Activated T-cell treated with anti-CD3 and anti-CD28 coated beads, Interleukin-2, amount 50 U/mL, for 24 hours (primary cell): ENCODE measurements at regions not wholly inside any gene's neighbourhood (a gene's known extent, or its start where the extent isn't known, plus 50 kb on each side); places are given as distances from the start of the nearest gene placed in this dataset.

ENCODE experiments used
- DNase-seq: peaks from one replicate; pipeline ENCODE4 v3.0.0-alpha.2; 2020
- H3K27ac Mint-ChIP-seq: 2 replicates; pipeline ENCODE4 v1.8.0; 2020; ENCODE audit warnings: mild to moderate bottlenecking, mixed read lengths
- H3K27me3 Mint-ChIP-seq: 2 replicates; pipeline ENCODE4 v1.8.0; 2020; ENCODE audit warnings: mixed read lengths
- H3K36me3 Mint-ChIP-seq: 2 replicates; pipeline ENCODE4 v1.8.0; 2020; ENCODE audit warnings: low read depth, mixed read lengths
- H3K4me1 Mint-ChIP-seq: 2 replicates; pipeline ENCODE4 v1.8.0; 2020; ENCODE audit warnings: low read depth, mixed read lengths
- H3K4me3 Mint-ChIP-seq: 2 replicates; pipeline ENCODE4 v1.8.0; 2020; ENCODE audit warnings: mild to moderate bottlenecking, moderate library complexity, mixed read lengths
- H3K9me3 Mint-ChIP-seq: 2 replicates; pipeline ENCODE4 v1.8.0; 2020; ENCODE audit warnings: mixed read lengths

- no peak overlapping the region for H3K27ac Mint-ChIP-seq
- peaks cover 13% of the 10 kb centered on the region for H3K9me3 Mint-ChIP-seq
- H3K27me3 Mint-ChIP-seq, result peaks cover 3% of the 10 kb centered on the region
- H3K4me3 Mint-ChIP-seq, result no peak overlapping the region
- no peaks in the 10 kb centered on the region for H3K36me3 Mint-ChIP-seq
- H3K4me1 Mint-ChIP-seq, result no peaks in the 10 kb centered on the region
- no peak for DNase-seq
Observed at GRCh38 chr16:49161191-49161590, 120.4 kb downstream of the CBLN1 start.

GRCh38 chr16:49158029-49158642 is 123.5 kb downstream of the CBLN1 start:
- no peak for DNase-seq
- Mint-ChIP-seq H3K9me3 (peaks cover 24% of the 10 kb centered on the region), H3K4me1 (no peaks in the 10 kb centered on the region), H3K36me3 (no peaks in the 10 kb centered on the region), H3K4me3 (no peak overlapping the region), H3K27me3 (peaks cover 3% of the 10 kb centered on the region), H3K27ac (no peak overlapping the region)

DNA sequence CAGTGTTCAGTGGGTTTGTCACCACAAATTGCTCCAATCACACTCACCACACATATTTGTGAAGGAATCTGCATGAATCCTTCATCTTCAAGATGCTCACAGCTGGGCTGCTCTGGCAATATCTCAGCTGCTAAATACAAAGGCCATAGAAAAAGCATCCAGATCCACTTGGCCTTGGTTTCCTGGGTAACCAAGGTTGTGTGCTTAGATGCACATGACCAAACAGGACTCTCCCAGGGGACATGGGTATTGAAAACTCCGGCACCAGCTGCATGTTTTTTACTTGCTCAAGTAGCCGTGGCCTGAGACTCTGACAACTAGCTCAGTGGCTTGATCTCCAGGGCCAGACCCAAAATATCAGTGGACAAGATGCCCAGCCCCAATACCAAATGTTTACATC is 131.3 kb downstream of the CBLN1 start:
- no peaks in the 10 kb centered on the region for H3K4me1 Mint-ChIP-seq
- no peak overlapping the region for H3K4me3 Mint-ChIP-seq
- no peak for DNase-seq
- no peaks in the 10 kb centered on the region for H3K36me3 Mint-ChIP-seq
- peaks cover 24% of the 10 kb centered on the region for H3K9me3 Mint-ChIP-seq
- no peak overlapping the region for H3K27ac Mint-ChIP-seq
- H3K27me3 Mint-ChIP-seq, result no peaks in the 10 kb centered on the region

GRCh38 chr16:49148410-49148809 is 133.2 kb downstream of the CBLN1 start:
- no peak overlapping the region for H3K4me3 Mint-ChIP-seq
- H3K9me3 Mint-ChIP-seq, result peaks cover 13% of the 10 kb centered on the region
- no peaks in the 10 kb centered on the region for H3K4me1 Mint-ChIP-seq
- H3K27ac Mint-ChIP-seq, result no peak overlapping the region
- no peak for DNase-seq
- no peaks in the 10 kb centered on the region for H3K27me3 Mint-ChIP-seq
- no peaks in the 10 kb centered on the region for H3K36me3 Mint-ChIP-seq

GRCh38 chr16:49140618-49141017 is 141.0 kb downstream of the CBLN1 start:
- H3K4me3 Mint-ChIP-seq, result no peak overlapping the region
- H3K4me1 Mint-ChIP-seq, result no peaks in the 10 kb centered on the region
- H3K27me3 Mint-ChIP-seq, result no peaks in the 10 kb centered on the region
- H3K9me3 Mint-ChIP-seq, result peaks cover 22% of the 10 kb centered on the region
- H3K27ac Mint-ChIP-seq, result no peak overlapping the region
- no peaks in the 10 kb centered on the region for H3K36me3 Mint-ChIP-seq
- DNase-seq, result no peak

DNA sequence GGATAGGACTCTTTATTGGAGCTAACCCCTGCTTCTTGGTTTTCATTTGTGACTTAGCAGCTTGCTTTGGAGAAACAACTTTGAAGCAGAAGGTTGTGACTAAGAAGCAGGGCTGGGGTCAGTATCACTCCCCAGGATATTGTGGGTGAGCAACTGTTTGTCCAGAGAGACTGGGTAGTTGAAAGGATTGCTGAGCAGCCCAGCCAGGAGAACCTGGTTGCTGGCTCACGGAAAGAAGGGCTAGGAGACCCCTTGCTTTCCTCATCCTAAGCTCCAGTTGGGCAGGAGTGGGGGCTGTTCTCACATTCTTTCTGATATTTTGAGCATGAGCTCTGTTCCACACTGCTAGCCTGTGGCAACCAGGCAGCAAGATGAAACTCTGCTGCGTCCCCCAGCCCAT is 151.2 kb downstream of the CBLN1 start:
- no peaks in the 10 kb centered on the region for H3K4me1 Mint-ChIP-seq
- no peaks in the 10 kb centered on the region for H3K27me3 Mint-ChIP-seq
- no peak overlapping the region for H3K27ac Mint-ChIP-seq
- peaks cover 8% of the 10 kb centered on the region for H3K9me3 Mint-ChIP-seq
- H3K4me3 Mint-ChIP-seq, result no peak overlapping the region
- H3K36me3 Mint-ChIP-seq, result no peaks in the 10 kb centered on the region
- DNase-seq, result no peak

DNA sequence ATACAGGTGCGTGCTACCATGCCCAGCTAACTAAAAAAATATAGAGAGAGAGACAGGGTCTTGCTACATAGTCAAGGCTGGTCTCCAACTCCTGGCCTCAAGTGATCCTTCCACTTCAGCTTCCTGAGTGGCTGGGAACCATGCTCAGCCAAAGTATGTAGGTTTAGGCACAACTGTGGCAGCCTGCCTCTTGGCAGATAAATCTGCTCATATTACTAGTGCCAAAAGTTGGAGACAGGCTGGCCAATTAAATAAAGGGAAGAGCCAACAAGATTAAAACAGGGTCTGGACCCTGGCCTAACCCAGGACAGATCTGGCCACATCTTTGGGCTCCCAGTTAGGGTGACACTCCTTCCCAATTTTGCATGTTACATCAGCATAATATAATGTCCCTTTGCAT is 151.7 kb downstream of the CBLN1 start:
- no peak overlapping the region for H3K27ac Mint-ChIP-seq
- H3K4me3 Mint-ChIP-seq, result no peak overlapping the region
- H3K27me3 Mint-ChIP-seq, result no peaks in the 10 kb centered on the region
- DNase-seq, result no peak
- no peaks in the 10 kb centered on the region for H3K4me1 Mint-ChIP-seq
- H3K36me3 Mint-ChIP-seq, result no peaks in the 10 kb centered on the region
- peaks cover 8% of the 10 kb centered on the region for H3K9me3 Mint-ChIP-seq

DNA sequence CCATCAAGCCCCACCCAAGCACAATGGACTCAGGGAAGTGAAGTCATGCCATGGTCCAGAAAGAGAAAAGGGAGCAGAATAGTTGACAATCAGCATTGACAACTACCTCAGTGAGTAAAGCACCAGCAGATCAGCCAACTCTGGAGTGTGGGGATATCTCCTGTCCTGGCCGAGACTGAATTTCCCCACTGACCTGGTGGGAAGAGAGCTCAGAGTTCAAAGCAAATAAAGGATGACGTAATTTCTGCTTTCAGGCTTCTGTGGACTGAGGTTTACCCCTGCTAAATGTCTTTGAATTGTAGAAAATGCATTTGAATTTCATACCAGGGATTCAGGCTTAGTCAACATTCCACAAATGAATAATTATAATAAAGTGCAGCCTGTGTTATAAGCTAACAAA is 152.9 kb downstream of the CBLN1 start:
- no peak overlapping the region for H3K4me3 Mint-ChIP-seq
- H3K4me1 Mint-ChIP-seq, result no peaks in the 10 kb centered on the region
- H3K27ac Mint-ChIP-seq, result no peak overlapping the region
- H3K27me3 Mint-ChIP-seq, result no peaks in the 10 kb centered on the region
- DNase-seq, result no peak
- no peaks in the 10 kb centered on the region for H3K36me3 Mint-ChIP-seq
- peaks cover 8% of the 10 kb centered on the region for H3K9me3 Mint-ChIP-seq

- Mint-ChIP-seq H3K4me3 (no peak overlapping the region), H3K27ac (no peak overlapping the region), H3K4me1 (no peaks in the 10 kb centered on the region), H3K36me3 (no peaks in the 10 kb centered on the region), H3K9me3 (peaks cover 8% of the 10 kb centered on the region), H3K27me3 (no peaks in the 10 kb centered on the region)
- no peak for DNase-seq
Observed at GRCh38 chr16:49127103-49127502, 154.5 kb downstream of the CBLN1 start.

GRCh38 chr16:49121636-49122035 is 160.0 kb downstream of the CBLN1 start:
- peaks cover 4% of the 10 kb centered on the region for H3K9me3 Mint-ChIP-seq
- H3K27ac Mint-ChIP-seq, result no peak overlapping the region
- H3K4me3 Mint-ChIP-seq, result no peak overlapping the region
- H3K36me3 Mint-ChIP-seq, result no peaks in the 10 kb centered on the region
- H3K4me1 Mint-ChIP-seq, result no peaks in the 10 kb centered on the region
- DNase-seq, result no peak
- H3K27me3 Mint-ChIP-seq, result no peaks in the 10 kb centered on the region

DNA sequence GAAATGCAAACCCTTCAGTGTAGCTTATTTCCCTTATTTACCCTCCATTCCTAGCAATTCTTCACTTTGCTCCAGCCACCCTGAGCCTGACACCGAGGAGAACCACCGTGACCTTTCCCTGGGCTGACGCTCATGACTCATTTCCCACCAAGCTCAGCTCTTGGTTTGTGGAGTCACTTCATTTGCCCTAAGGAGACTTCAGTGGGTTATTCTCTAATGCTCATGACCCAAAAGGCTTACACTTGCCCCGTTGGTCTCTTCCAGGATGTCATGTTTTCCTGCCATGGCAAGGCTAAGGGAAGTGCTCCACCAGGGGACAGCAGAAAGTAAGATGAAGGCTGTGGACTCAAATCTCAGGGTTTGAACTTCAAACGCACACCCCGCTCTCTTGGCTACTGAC is 161.0 kb downstream of the CBLN1 start:
- H3K27ac Mint-ChIP-seq, result no peak overlapping the region
- H3K4me1 Mint-ChIP-seq, result no peaks in the 10 kb centered on the region
- H3K36me3 Mint-ChIP-seq, result no peaks in the 10 kb centered on the region
- no peak for DNase-seq
- H3K9me3 Mint-ChIP-seq, result no peaks in the 10 kb centered on the region
- no peaks in the 10 kb centered on the region for H3K27me3 Mint-ChIP-seq
- H3K4me3 Mint-ChIP-seq, result no peak overlapping the region

- no peaks in the 10 kb centered on the region for H3K9me3 Mint-ChIP-seq
- H3K27ac Mint-ChIP-seq, result no peak overlapping the region
- H3K36me3 Mint-ChIP-seq, result no peaks in the 10 kb centered on the region
- no peak for DNase-seq
- H3K4me3 Mint-ChIP-seq, result no peak overlapping the region
- no peaks in the 10 kb centered on the region for H3K27me3 Mint-ChIP-seq
- no peaks in the 10 kb centered on the region for H3K4me1 Mint-ChIP-seq
Observed at GRCh38 chr16:49116873-49117272, 164.8 kb downstream of the CBLN1 start.

DNA sequence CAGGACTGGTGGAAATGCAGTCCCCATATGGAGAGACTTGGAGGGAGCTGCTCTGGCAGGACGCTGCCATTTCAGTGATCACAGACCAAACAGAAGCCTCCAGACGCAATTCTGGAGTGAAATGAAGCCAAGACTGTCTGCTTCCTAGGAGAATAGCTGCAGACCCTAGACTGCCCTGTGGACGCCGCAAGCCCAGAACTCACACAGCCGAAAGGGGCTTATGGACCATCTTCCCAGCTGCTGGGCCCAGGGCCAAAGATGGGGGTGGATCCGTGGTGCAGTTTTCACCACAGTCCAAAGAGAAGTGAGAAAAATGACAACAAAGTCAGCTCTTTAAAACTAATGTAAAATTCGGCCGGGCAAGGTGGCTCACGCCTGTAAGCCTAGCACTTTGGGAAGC is 165.7 kb downstream of the CBLN1 start:
- H3K9me3 Mint-ChIP-seq, result no peaks in the 10 kb centered on the region
- no peak for DNase-seq
- no peaks in the 10 kb centered on the region for H3K36me3 Mint-ChIP-seq
- no peak overlapping the region for H3K4me3 Mint-ChIP-seq
- no peak overlapping the region for H3K27ac Mint-ChIP-seq
- no peaks in the 10 kb centered on the region for H3K27me3 Mint-ChIP-seq
- H3K4me1 Mint-ChIP-seq, result no peaks in the 10 kb centered on the region

GRCh38 chr16:49112754-49113153 is 168.9 kb downstream of the CBLN1 start:
- Mint-ChIP-seq H3K4me1 (no peaks in the 10 kb centered on the region), H3K27ac (no peak overlapping the region), H3K4me3 (no peak overlapping the region), H3K9me3 (peaks cover 2% of the 10 kb centered on the region), H3K27me3 (no peaks in the 10 kb centered on the region), H3K36me3 (no peaks in the 10 kb centered on the region)
- no peak for DNase-seq

DNA sequence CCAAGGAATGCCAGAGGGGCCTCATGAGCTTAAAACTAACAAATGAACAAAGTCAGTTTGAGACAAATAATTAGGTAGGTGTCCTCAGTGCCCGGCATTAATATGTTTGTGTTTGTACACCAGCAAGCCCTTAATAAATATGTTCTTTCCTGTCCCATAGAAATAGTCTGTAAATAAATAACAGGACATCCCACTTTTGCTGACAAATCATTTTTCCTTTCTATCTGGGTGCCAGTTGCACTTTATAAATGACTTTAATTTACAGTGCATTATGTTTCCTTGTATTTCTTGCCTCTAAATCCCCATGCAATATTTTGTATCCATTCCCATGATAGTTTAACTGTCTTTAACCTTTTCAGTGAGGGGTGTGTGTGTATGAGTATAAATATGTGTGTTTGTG is 170.3 kb downstream of the CBLN1 start:
- no peaks in the 10 kb centered on the region for H3K27me3 Mint-ChIP-seq
- DNase-seq, result no peak
- no peak overlapping the region for H3K27ac Mint-ChIP-seq
- peaks cover 2% of the 10 kb centered on the region for H3K9me3 Mint-ChIP-seq
- H3K4me3 Mint-ChIP-seq, result no peak overlapping the region
- H3K36me3 Mint-ChIP-seq, result no peaks in the 10 kb centered on the region
- no peaks in the 10 kb centered on the region for H3K4me1 Mint-ChIP-seq

DNA sequence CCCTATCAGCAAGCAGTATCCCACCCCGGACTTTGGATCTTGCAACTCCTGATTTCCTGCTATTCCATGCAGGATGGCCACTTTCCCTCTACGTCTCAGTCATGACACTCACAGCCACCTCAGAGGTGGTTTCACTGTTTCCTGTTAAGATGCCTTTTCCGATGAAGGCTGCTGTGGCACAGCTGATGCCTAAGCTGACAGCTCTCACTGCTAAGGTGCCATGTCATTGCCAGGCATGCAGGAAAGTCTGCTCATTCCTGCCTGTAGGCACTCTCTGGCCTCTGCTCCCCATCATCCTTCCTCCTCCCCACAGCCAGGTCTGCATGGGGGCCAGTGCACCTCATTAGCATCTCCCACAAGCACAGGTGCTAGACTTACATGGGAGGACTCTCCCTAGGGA is 173.0 kb downstream of the CBLN1 start:
- H3K27me3 Mint-ChIP-seq, result no peaks in the 10 kb centered on the region
- no peak for DNase-seq
- H3K4me1 Mint-ChIP-seq, result no peaks in the 10 kb centered on the region
- no peak overlapping the region for H3K4me3 Mint-ChIP-seq
- no peaks in the 10 kb centered on the region for H3K36me3 Mint-ChIP-seq
- H3K9me3 Mint-ChIP-seq, result peaks cover 6% of the 10 kb centered on the region
- no peak overlapping the region for H3K27ac Mint-ChIP-seq
